H9 (cell line): ENCODE measurements at regions not wholly inside any gene's neighbourhood (a gene's known extent, or its start where the extent isn't known, plus 50 kb on each side); places are given as distances from the start of the nearest gene placed in this dataset.

ENCODE experiments used
- DNase-seq: peaks from one replicate; pipeline ENCODE4 v3.0.0-alpha.2; 2017
- H2AFZ ChIP-seq: one replicate; pipeline ENCODE4 v1.6.1; 2013; ENCODE audit warnings: mild to moderate bottlenecking, low read length, control low read depth, moderate library complexity
- H2AK5ac ChIP-seq: 2 replicates; pipeline ENCODE4 v1.6.1; 2013; ENCODE audit warnings: low read length, control low read depth, mixed read lengths; ENCODE audit not compliant: insufficient read length
- H2BK120ac ChIP-seq: one replicate; pipeline ENCODE4 v1.6.1; 2013; ENCODE audit warnings: low read depth, mild to moderate bottlenecking, low read length, control low read depth, inconsistent platforms; ENCODE audit not compliant: poor library complexity, severe bottlenecking
- H2BK12ac ChIP-seq: 2 replicates; pipeline ENCODE4 v1.6.1; 2013; ENCODE audit warnings: low read length, control low read depth, mixed read lengths, low read depth; ENCODE audit not compliant: insufficient read length
- H2BK15ac ChIP-seq: 2 replicates; pipeline ENCODE4 v1.6.1; 2013; ENCODE audit warnings: low read depth, low read length, control low read depth
- H2BK20ac ChIP-seq: one replicate; pipeline ENCODE4 v1.6.1; 2013; ENCODE audit warnings: low read depth, mild to moderate bottlenecking, low read length, control low read depth, inconsistent platforms; ENCODE audit not compliant: poor library complexity, severe bottlenecking
- H2BK5ac ChIP-seq: 2 replicates; pipeline ENCODE4 v1.6.1; 2013; ENCODE audit warnings: low read length, control low read depth, mixed read lengths; ENCODE audit not compliant: insufficient read length
- H3K14ac ChIP-seq: 2 replicates; pipeline ENCODE4 v1.6.1; 2013; ENCODE audit warnings: low read length, control low read depth; ENCODE audit not compliant: insufficient read depth
- H3K18ac ChIP-seq: 2 replicates; pipeline ENCODE4 v1.6.1; 2013; ENCODE audit warnings: low read depth, mild to moderate bottlenecking, mixed read lengths, low read length, control low read depth; ENCODE audit not compliant: insufficient read length
- H3K23ac ChIP-seq: 2 replicates; pipeline ENCODE4 v1.6.1; 2013; ENCODE audit warnings: low read length, control low read depth, mixed read lengths, low read depth; ENCODE audit not compliant: insufficient read length
- H3K23me2 ChIP-seq: 2 replicates; pipeline ENCODE4 v1.6.1; 2013; ENCODE audit warnings: low read depth, mild to moderate bottlenecking, mixed read lengths, low read length, control low read depth; ENCODE audit not compliant: insufficient read length, poor library complexity, severe bottlenecking
- H3K27ac ChIP-seq: 2 replicates; pipeline ENCODE4 v1.5.1; 2013; ENCODE audit warnings: low read length, control low read depth, mixed read lengths, low read depth; ENCODE audit not compliant: insufficient read length
- H3K27me3 ChIP-seq: 2 replicates; pipeline ENCODE4 v1.6.1; 2013; ENCODE audit warnings: low read length, control low read depth, inconsistent platforms; ENCODE audit not compliant: insufficient read depth
- H3K4ac ChIP-seq: 2 replicates; pipeline ENCODE4 v1.6.1; 2013; ENCODE audit warnings: low read depth, mild to moderate bottlenecking, control low read depth, inconsistent platforms, low read length, moderate library complexity
- H3K4me1 ChIP-seq: 2 replicates; pipeline ENCODE4 v1.6.1; 2013; ENCODE audit warnings: low read length, control low read depth, inconsistent platforms; ENCODE audit not compliant: insufficient read depth
- H3K4me2 ChIP-seq: 2 replicates; pipeline ENCODE4 v1.6.1; 2013; ENCODE audit warnings: low read length, control low read depth, mixed read lengths; ENCODE audit not compliant: insufficient read length, insufficient read depth
- H3K56ac ChIP-seq: 2 replicates; pipeline ENCODE4 v1.6.1; 2013; ENCODE audit warnings: low read depth, mild to moderate bottlenecking, mixed read lengths, low read length, control low read depth; ENCODE audit not compliant: insufficient read length
- H3K79me1 ChIP-seq: 2 replicates; pipeline ENCODE4 v1.6.1; 2013; ENCODE audit warnings: low read depth, mild to moderate bottlenecking, moderate library complexity, low read length, control low read depth, inconsistent platforms; ENCODE audit not compliant: insufficient read depth, poor library complexity, severe bottlenecking
- H3K79me2 ChIP-seq: 2 replicates; pipeline ENCODE4 v1.6.1; 2013; ENCODE audit warnings: low read length, control low read depth, inconsistent platforms; ENCODE audit not compliant: insufficient read depth
- H3K9ac ChIP-seq: 2 replicates; pipeline ENCODE4 v1.6.1; 2013; ENCODE audit warnings: low read length, control low read depth, mixed read lengths; ENCODE audit not compliant: insufficient read length; ENCODE audit errors: extremely low read depth
- H3K9me3 ChIP-seq: one replicate; pipeline ENCODE4 v1.6.1; 2013; ENCODE audit warnings: low read depth, low read length, inconsistent platforms; ENCODE audit not compliant: control insufficient read depth
- H3T11ph ChIP-seq: one replicate; pipeline ENCODE4 v1.6.1; 2013; ENCODE audit warnings: mild to moderate bottlenecking, low read length, control low read depth, inconsistent platforms
- H4K20me1 ChIP-seq: one replicate; pipeline ENCODE4 v1.6.1; 2013; ENCODE audit not compliant: control insufficient read depth, insufficient read length, insufficient read depth
- H4K5ac ChIP-seq: 2 replicates; pipeline ENCODE4 v1.6.1; 2013; ENCODE audit warnings: low read depth, mild to moderate bottlenecking, mixed read lengths, low read length, control low read depth; ENCODE audit not compliant: insufficient read length
- H4K8ac ChIP-seq: replicated peaks from 2 replicates; pipeline ENCODE4 v1.6.1; 2013; ENCODE audit warnings: low read length, control low read depth, mixed read lengths, low read depth; ENCODE audit not compliant: insufficient read length
- H4K91ac ChIP-seq: 2 replicates; pipeline ENCODE4 v1.6.1; 2013; ENCODE audit warnings: low read depth, mild to moderate bottlenecking, moderate library complexity, mixed read lengths, low read length, control low read depth; ENCODE audit not compliant: insufficient read length
- H3K27ac Mint-ChIP-seq, 3 experiments: 2 replicates in 2 of 3; 3 replicates in 1 of 3; pipeline ENCODE4 v1.8.0; 2020 to 2021; ENCODE audit warnings: mixed read lengths in 3 of 3, mild to moderate bottlenecking in 1 of 3, moderate library complexity in 1 of 3
- H3K27me3 Mint-ChIP-seq: 2 replicates; pipeline ENCODE4 v1.8.0; 2021; ENCODE audit warnings: low read depth, mild to moderate bottlenecking, moderate library complexity, mixed read lengths
- H3K36me3 Mint-ChIP-seq, 3 experiments: 2 replicates in 2 of 3; 3 replicates in 1 of 3; pipeline ENCODE4 v1.8.0; 2020 to 2021; ENCODE audit warnings: low read depth in 3 of 3, mixed read lengths in 3 of 3; ENCODE audit not compliant: insufficient read depth in 1 of 3
- H3K4me1 Mint-ChIP-seq, 2 experiments: 2 replicates each; pipeline ENCODE4 v1.8.0; 2020; ENCODE audit warnings: mixed read lengths in 2 of 2
- H3K4me3 Mint-ChIP-seq, 2 experiments: 2 replicates in 1 of 2; 3 replicates in 1 of 2; pipeline ENCODE4 v1.8.0; 2020 to 2021; ENCODE audit warnings: mild to moderate bottlenecking in 2 of 2, mixed read lengths in 2 of 2, moderate library complexity in 1 of 2
- H3K9me3 Mint-ChIP-seq, 2 experiments: 2 replicates in 1 of 2; 3 replicates in 1 of 2; pipeline ENCODE4 v1.8.0; 2020; ENCODE audit warnings: mild to moderate bottlenecking in 2 of 2, mixed read lengths in 2 of 2, moderate library complexity in 1 of 2
- WGBS: extraction: QIAGEN DNeasy Blood & Tissue Kit; methylation state at CpG from one replicate; pipeline ENCODE4 v1.1.7; 2013; ENCODE audit warnings: missing lambda C conversion rate, low lambda C conversion rate, mixed read lengths; ENCODE audit not compliant: insufficient read length; ENCODE audit errors: extremely low coverage; 5-methylcytosine and 5-hydroxymethylcytosine counted together
- TF ChIP-seq, protein P1 (sequence below): fragments of 200-600 bp; sonication (generic); conservative IDR thresholded peaks from 3 replicates; pipeline ENCODE4 v1.8.0; 2021; ENCODE audit warnings: antibody characterized with exemption, mild to moderate bottlenecking

DNA sequence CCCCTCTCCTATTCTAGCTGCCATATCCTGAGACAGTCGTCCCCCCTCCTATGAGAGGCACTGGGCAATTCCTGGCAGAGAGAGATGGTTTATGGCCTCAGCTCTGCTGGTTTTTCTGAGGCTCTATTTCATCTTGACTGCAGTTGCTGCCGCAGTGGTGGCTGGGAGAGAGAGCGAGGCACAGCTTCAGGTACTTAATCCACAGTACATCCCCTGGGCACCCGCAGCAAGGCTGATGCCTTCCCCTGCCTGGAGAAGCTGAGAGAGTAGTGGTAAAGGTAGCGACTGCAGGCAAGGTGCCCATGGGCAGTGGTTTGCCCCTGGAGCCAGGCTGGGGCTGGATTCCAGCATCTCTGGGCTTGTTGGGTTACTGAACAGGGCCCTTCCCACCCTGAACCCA lies 324.7 kb downstream of the RPS24 start:
- peaks cover 0 to 1% (median 0%) of the 10 kb centered on the region in 3 experiments; a peak in 1 of 7 replicates for H3K36me3 Mint-ChIP-seq
- peaks cover 12% of the 10 kb centered on the region for H3K27me3 Mint-ChIP-seq

More for the DNA sequence above, 324.7 kb downstream of the RPS24 start:
- H2AK5ac ChIP-seq, result no peak overlapping the region
- H2BK120ac ChIP-seq, result no peak overlapping the region
- H3K23ac ChIP-seq, result no peak overlapping the region
- no peak overlapping the region for H3K14ac ChIP-seq
- no peak overlapping the region for H3T11ph ChIP-seq
- Mint-ChIP-seq H3K4me1 (peaks cover 47 to 57% of the 10 kb centered on the region in 2 experiments), H3K9me3 (no peaks in the 10 kb centered on the region; a peak in 1 of 5 replicates), H3K4me3 (no peak overlapping the region), H3K27ac (no peak overlapping the region; a peak in 1 of 7 replicates)
- TF ChIP-seq, protein P1, sequence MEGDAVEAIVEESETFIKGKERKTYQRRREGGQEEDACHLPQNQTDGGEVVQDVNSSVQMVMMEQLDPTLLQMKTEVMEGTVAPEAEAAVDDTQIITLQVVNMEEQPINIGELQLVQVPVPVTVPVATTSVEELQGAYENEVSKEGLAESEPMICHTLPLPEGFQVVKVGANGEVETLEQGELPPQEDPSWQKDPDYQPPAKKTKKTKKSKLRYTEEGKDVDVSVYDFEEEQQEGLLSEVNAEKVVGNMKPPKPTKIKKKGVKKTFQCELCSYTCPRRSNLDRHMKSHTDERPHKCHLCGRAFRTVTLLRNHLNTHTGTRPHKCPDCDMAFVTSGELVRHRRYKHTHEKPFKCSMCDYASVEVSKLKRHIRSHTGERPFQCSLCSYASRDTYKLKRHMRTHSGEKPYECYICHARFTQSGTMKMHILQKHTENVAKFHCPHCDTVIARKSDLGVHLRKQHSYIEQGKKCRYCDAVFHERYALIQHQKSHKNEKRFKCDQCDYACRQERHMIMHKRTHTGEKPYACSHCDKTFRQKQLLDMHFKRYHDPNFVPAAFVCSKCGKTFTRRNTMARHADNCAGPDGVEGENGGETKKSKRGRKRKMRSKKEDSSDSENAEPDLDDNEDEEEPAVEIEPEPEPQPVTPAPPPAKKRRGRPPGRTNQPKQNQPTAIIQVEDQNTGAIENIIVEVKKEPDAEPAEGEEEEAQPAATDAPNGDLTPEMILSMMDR, result no peak
- H3K56ac ChIP-seq, result no peak overlapping the region
- H3K9me3 ChIP-seq, result no peaks in the 10 kb centered on the region
- no peaks in the 10 kb centered on the region for H3K79me2 ChIP-seq
- H3K9ac ChIP-seq, result no peak overlapping the region
- no CpG with 5 or more reads among the region's 5 CpGs for WGBS
- no peak overlapping the region for H4K5ac ChIP-seq
- H2BK20ac ChIP-seq, result no peak overlapping the region
- no peak overlapping the region for H3K4me2 ChIP-seq
- no peak overlapping the region for H4K8ac ChIP-seq
- no peak overlapping the region for H2BK12ac ChIP-seq
- H3K27me3 ChIP-seq, result no peaks in the 10 kb centered on the region
- no peaks in the 10 kb centered on the region for H3K79me1 ChIP-seq
- no peak overlapping the region for H3K18ac ChIP-seq
- H2BK5ac ChIP-seq, result no peak overlapping the region
- H4K91ac ChIP-seq, result no peak overlapping the region
- no peaks in the 10 kb centered on the region for H3K23me2 ChIP-seq
- no peak overlapping the region for H3K4ac ChIP-seq
- H3K4me1 ChIP-seq, result peaks cover 2% of the 10 kb centered on the region; the same call in 1 of the 2 replicates
- no peak overlapping the region for H2BK15ac ChIP-seq
- no peak overlapping the region for H3K27ac ChIP-seq
- no peak for DNase-seq
- H2AFZ ChIP-seq, result no peak overlapping the region
- no peaks in the 10 kb centered on the region for H4K20me1 ChIP-seq
